Trophoblast cell (in vitro differentiated cells and primary cell): ENCODE measurements at regions not wholly inside any gene's neighbourhood (a gene's known extent, or its start where the extent isn't known, plus 50 kb on each side); places are given as distances from the start of the nearest gene placed in this dataset.

Source experiments
- DNase-seq, 2 donors: peaks; one replicate each; pipeline ENCODE4 v3.0.0-alpha.2; 2016
- H2AFZ ChIP-seq: 2 replicates; pipeline ENCODE4 v1.6.1; 2013; ENCODE audit warnings: low read length, moderate library complexity, mild to moderate bottlenecking; ENCODE audit not compliant: insufficient read depth, poor library complexity
- H2AK5ac ChIP-seq: 2 replicates; pipeline ENCODE4 v1.6.1; 2013; ENCODE audit warnings: mild to moderate bottlenecking, low read length
- H2BK120ac ChIP-seq: 2 replicates; pipeline ENCODE4 v1.6.1; 2013; ENCODE audit warnings: low read length, mild to moderate bottlenecking, moderate library complexity; ENCODE audit not compliant: insufficient read depth, poor library complexity
- H2BK12ac ChIP-seq: 2 replicates; pipeline ENCODE4 v1.6.1; 2013; ENCODE audit warnings: mild to moderate bottlenecking, low read length, moderate library complexity
- H2BK5ac ChIP-seq: 2 replicates; pipeline ENCODE4 v1.6.1; 2013; ENCODE audit warnings: low read length, low read depth, moderate library complexity, mild to moderate bottlenecking; ENCODE audit not compliant: poor library complexity
- H3K14ac ChIP-seq: 2 replicates; pipeline ENCODE4 v1.6.1; 2013; ENCODE audit warnings: mild to moderate bottlenecking, low read length
- H3K18ac ChIP-seq: 2 replicates; pipeline ENCODE4 v1.6.1; 2013; ENCODE audit warnings: mild to moderate bottlenecking, low read length
- H3K23ac ChIP-seq: 2 replicates; pipeline ENCODE4 v1.6.1; 2013; ENCODE audit warnings: low read length
- H3K27ac ChIP-seq: 2 replicates; pipeline ENCODE4 v1.5.1; 2013; ENCODE audit warnings: low read depth, mild to moderate bottlenecking, inconsistent platforms, low read length, moderate library complexity
- H3K27me3 ChIP-seq: 2 replicates; pipeline ENCODE4 v1.6.1; 2013; ENCODE audit warnings: inconsistent platforms, mild to moderate bottlenecking, low read length, moderate library complexity; ENCODE audit not compliant: insufficient read depth
- H3K36me3 ChIP-seq, 2 experiments: 1 replicate in 1 of 2; 2 replicates in 1 of 2; pipeline ENCODE4 v1.6.1; 2013; ENCODE audit warnings: low read length in 2 of 2, mild to moderate bottlenecking in 2 of 2, moderate library complexity in 1 of 2; ENCODE audit not compliant: insufficient read depth in 2 of 2, control insufficient read depth in 1 of 2
- H3K4ac ChIP-seq: 2 replicates; pipeline ENCODE4 v1.6.1; 2013; ENCODE audit warnings: low read depth, mild to moderate bottlenecking, low read length, moderate library complexity
- H3K4me1 ChIP-seq, 2 experiments: 1 replicate in 1 of 2; 2 replicates in 1 of 2; pipeline ENCODE4 v1.6.1; 2013; ENCODE audit warnings: low read length in 2 of 2, mild to moderate bottlenecking in 2 of 2, moderate library complexity in 1 of 2; ENCODE audit not compliant: insufficient read depth in 2 of 2, control insufficient read depth in 1 of 2
- H3K4me2 ChIP-seq: 2 replicates; pipeline ENCODE4 v1.6.1; 2013; ENCODE audit warnings: inconsistent platforms, mild to moderate bottlenecking, low read length, moderate library complexity
- H3K4me3 ChIP-seq: 2 replicates; pipeline ENCODE4 v1.5.1; 2013; ENCODE audit warnings: mild to moderate bottlenecking, low read depth, low read length, inconsistent platforms
- H3K79me1 ChIP-seq: one replicate; pipeline ENCODE4 v1.6.1; 2013; ENCODE audit warnings: low read length
- H3K79me2 ChIP-seq: 2 replicates; pipeline ENCODE4 v1.6.1; 2013; ENCODE audit warnings: low read length, mild to moderate bottlenecking; ENCODE audit not compliant: control insufficient read depth, insufficient read depth, poor library complexity
- H3K9ac ChIP-seq: 2 replicates; pipeline ENCODE4 v1.6.1; 2013; ENCODE audit warnings: mild to moderate bottlenecking, low read length
- H3K9me3 ChIP-seq: 2 replicates; pipeline ENCODE4 v1.6.1; 2013; ENCODE audit warnings: low read depth, mild to moderate bottlenecking, control low read depth, inconsistent platforms, low read length; ENCODE audit not compliant: insufficient read depth
- H4K12ac ChIP-seq: 2 replicates; pipeline ENCODE4 v1.6.1; 2013; ENCODE audit warnings: low read depth, mild to moderate bottlenecking, low read length, moderate library complexity
- H4K8ac ChIP-seq: 2 replicates; pipeline ENCODE4 v1.6.1; 2013; ENCODE audit warnings: low read depth, mild to moderate bottlenecking, low read length, moderate library complexity
- H4K91ac ChIP-seq: one replicate; pipeline ENCODE4 v1.6.1; 2013; ENCODE audit warnings: low read depth, mild to moderate bottlenecking, low read length, moderate library complexity
- WGBS: extraction: QIAGEN DNeasy Blood & Tissue Kit; methylation state at CpG from one replicate; pipeline ENCODE4 v1.1.7; 2013; ENCODE audit warnings: missing lambda C conversion rate; ENCODE audit not compliant: insufficient read length, insufficient coverage; ENCODE audit errors: extremely low coverage; 5-methylcytosine and 5-hydroxymethylcytosine counted together

- Histone ChIP-seq H4K8ac (no peak overlapping the region), H3K27ac (no peak overlapping the region), H3K23ac (no peak overlapping the region), H2AFZ (no peak overlapping the region), H4K12ac (no peak overlapping the region), H3K18ac (no peak overlapping the region), H3K9ac (no peak overlapping the region), H3K14ac (no peak overlapping the region), H3K79me1 (no peaks in the 10 kb centered on the region), H3K4me3 (no peak overlapping the region), H3K27me3 (no peaks in the 10 kb centered on the region), H3K4me2 (no peak overlapping the region), H3K4ac (no peak overlapping the region), H2BK5ac (no peak overlapping the region), H4K91ac (no peak overlapping the region), H3K79me2 (no peaks in the 10 kb centered on the region), H2AK5ac (no peak overlapping the region), H2BK120ac (no peak overlapping the region), H2BK12ac (no peak overlapping the region), H3K9me3 (no peaks in the 10 kb centered on the region), H3K36me3 (no peaks in the 10 kb centered on the region), H3K4me1 (peaks cover 3 to 4% of the 10 kb centered on the region in 2 experiments)
- DNase-seq, result peak in 1 of 2 donors; percentile 19
- no CpG with 5 or more reads among the region's 1 CpG for WGBS
Observed at GRCh38 chr10:3978174-3978573, 193.2 kb upstream of the KLF6 start.

GRCh38 chr10:3977761-3978160 is 192.8 kb upstream of the KLF6 start:
- peaks cover under 1% of the 10 kb centered on the region for H3K79me1 ChIP-seq
- no peaks in the 10 kb centered on the region for H3K36me3 ChIP-seq
- H3K9ac ChIP-seq, result no peak overlapping the region
- no peak overlapping the region for H3K14ac ChIP-seq
- H3K79me2 ChIP-seq, result no peaks in the 10 kb centered on the region
- no peak overlapping the region for H3K27ac ChIP-seq
- no peak overlapping the region for H2AK5ac ChIP-seq
- no peak overlapping the region for H3K4ac ChIP-seq
- H3K4me1 ChIP-seq, result peaks cover 3 to 5% of the 10 kb centered on the region in 2 experiments
- no peak overlapping the region for H3K4me2 ChIP-seq
- no peak overlapping the region for H4K12ac ChIP-seq
- H2BK12ac ChIP-seq, result peak overlapping the region; percentile 33
- no peaks in the 10 kb centered on the region for H3K27me3 ChIP-seq
- H4K8ac ChIP-seq, result no peak overlapping the region
- H3K23ac ChIP-seq, result no peak overlapping the region
- H3K4me3 ChIP-seq, result no peak overlapping the region
- H2BK120ac ChIP-seq, result no peak overlapping the region
- H3K9me3 ChIP-seq, result no peaks in the 10 kb centered on the region
- peak in 1 of 2 donors; percentile 36 for DNase-seq
- H2AFZ ChIP-seq, result no peak overlapping the region
- no peak overlapping the region for H2BK5ac ChIP-seq
- no peak overlapping the region for H3K18ac ChIP-seq
- no peak overlapping the region for H4K91ac ChIP-seq
- WGBS, result no CpG with 5 or more reads among the region's 6 CpGs

GRCh38 chr10:3976718-3977117 is 191.7 kb upstream of the KLF6 start:
- Histone ChIP-seq H3K79me1 (peaks cover 4% of the 10 kb centered on the region), H4K8ac (no peak overlapping the region), H2AFZ (no peak overlapping the region), H3K4me3 (no peak overlapping the region), H3K14ac (no peak overlapping the region), H2BK12ac (no peak overlapping the region), H2BK5ac (no peak overlapping the region), H3K23ac (no peak overlapping the region), H3K36me3 (no peaks in the 10 kb centered on the region), H3K27me3 (no peaks in the 10 kb centered on the region), H4K91ac (no peak overlapping the region), H3K27ac (no peak overlapping the region), H3K4me1 (peaks cover 5 to 7% of the 10 kb centered on the region in 2 experiments), H3K4me2 (no peak overlapping the region), H3K79me2 (no peaks in the 10 kb centered on the region), H3K18ac (no peak overlapping the region), H3K9ac (no peak overlapping the region), H2BK120ac (no peak overlapping the region), H4K12ac (no peak overlapping the region), H3K4ac (no peak overlapping the region), H3K9me3 (no peaks in the 10 kb centered on the region), H2AK5ac (no peak overlapping the region)
- no CpG with 5 or more reads among the region's 1 CpG for WGBS
- no peak for DNase-seq

GRCh38 chr10:3976171-3976570 is 191.2 kb upstream of the KLF6 start:
- Histone ChIP-seq H2BK120ac (no peak overlapping the region), H4K8ac (no peak overlapping the region), H3K79me1 (peaks cover 4% of the 10 kb centered on the region), H3K27ac (no peak overlapping the region), H2BK5ac (no peak overlapping the region), H3K9me3 (no peaks in the 10 kb centered on the region), H3K9ac (no peak overlapping the region), H3K23ac (no peak overlapping the region), H2BK12ac (no peak overlapping the region), H3K18ac (no peak overlapping the region), H2AFZ (no peak overlapping the region), H3K4me1 (peaks cover 5 to 7% of the 10 kb centered on the region in 2 experiments), H4K91ac (no peak overlapping the region), H3K27me3 (no peaks in the 10 kb centered on the region), H3K36me3 (no peaks in the 10 kb centered on the region), H3K14ac (no peak overlapping the region), H2AK5ac (no peak overlapping the region), H3K4me2 (no peak overlapping the region), H3K79me2 (no peaks in the 10 kb centered on the region), H4K12ac (no peak overlapping the region), H3K4ac (no peak overlapping the region), H3K4me3 (no peak overlapping the region)
- no CpG with 5 or more reads among the region's 3 CpGs for WGBS
- no peak for DNase-seq
